Stimulated activated CD4-positive, alpha-beta T cell treated with anti-CD3 and anti-CD28 coated beads, TNF-alpha, amount 100 ng/mL, for 48 hours (primary cell): ENCODE measurements at regions not wholly inside any gene's neighbourhood (a gene's known extent, or its start where the extent isn't known, plus 50 kb on each side); places are given as distances from the start of the nearest gene placed in this dataset.
"Not testable (repeated sequence)": the region's sequence is repeated elsewhere in the genome, so short reads cannot be mapped to it uniquely, and the experiment has no call there.

Experiments used
- DNase-seq, 3 donors: peaks; one replicate each; pipeline ENCODE4 v3.0.0-alpha.2; 2020; ENCODE audit warnings: low read depth in 3 of 3

DNA sequence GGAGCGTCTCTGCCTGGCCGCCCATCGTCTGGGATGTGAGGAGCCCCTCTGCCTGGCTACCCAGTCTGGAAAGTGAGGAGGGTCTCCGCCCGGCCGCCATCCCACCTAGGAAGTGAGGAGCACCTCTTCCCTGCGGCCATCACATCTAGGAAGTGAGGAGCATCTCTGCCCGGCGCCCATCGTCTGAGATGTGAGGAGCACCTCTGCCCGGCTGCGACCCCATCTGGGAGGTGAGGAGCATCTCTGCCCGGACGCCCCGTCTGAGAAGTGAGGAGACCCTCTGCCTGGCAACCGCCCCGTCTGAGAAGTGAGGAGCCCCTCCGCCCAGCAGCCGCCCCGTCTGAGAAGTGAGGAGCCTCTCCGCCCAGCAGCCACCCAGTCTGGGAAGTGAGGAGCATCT lies 84.5 kb downstream of the IDS start:
- not testable (repeated sequence) for DNase-seq

DNA sequence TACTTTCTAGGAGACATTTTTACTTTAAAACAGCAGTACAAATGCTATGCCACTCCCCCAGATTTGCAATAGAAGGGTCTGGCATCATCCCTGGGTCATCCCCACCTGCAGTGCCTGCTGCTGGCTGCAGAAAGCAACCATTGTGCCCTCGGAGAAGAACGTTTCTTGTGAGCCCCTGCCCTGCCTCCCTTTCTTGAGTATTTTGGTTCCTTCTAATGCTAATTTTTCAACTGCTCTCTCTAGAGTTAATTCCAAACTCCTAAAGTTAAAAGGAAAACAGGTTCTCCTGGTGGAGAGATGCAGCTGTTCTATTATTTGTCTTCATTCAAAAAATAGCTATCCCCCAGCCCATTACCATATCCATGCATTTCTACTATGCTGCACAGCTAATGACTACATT lies 107.1 kb downstream of the IDS start:
- DNase-seq: no peak

DNA sequence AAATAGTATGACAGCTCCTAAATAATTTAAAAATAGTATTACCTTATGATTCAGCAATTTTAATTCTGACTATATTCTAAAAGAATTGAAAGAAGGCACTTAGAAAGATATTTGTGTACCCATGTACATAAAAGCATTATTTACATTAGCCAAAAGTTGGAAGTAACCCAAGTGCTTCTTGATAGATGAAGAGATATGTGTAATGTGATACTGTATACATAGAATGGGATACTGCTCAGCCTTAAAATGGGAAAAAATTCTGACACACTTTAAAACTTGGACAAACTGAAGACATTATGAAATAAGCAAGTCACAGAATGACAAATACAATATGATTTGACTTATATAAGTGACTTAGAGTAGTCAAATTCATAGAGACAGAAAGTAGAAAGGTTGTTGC lies 112.2 kb downstream of the IDS start:
- no peak for DNase-seq

DNA sequence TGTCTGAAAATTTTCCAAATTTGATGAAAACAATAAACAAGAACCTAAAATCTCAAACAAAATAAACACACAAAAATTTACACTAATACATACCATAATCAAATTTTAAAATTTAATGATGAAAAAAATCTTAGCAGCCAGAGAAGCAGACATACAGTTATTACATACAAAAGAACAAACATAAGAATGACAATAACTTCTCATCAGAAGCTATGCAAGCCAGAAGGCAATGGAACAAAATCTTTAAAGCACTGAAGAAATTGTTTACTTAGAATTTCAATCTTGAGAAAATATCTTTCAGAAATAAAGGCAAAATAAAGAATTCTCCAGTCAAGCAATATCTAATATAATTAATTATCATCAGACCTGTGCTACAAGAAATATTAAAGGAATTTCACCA lies 121.3 kb downstream of the IDS start:
- DNase-seq: no peak

DNA sequence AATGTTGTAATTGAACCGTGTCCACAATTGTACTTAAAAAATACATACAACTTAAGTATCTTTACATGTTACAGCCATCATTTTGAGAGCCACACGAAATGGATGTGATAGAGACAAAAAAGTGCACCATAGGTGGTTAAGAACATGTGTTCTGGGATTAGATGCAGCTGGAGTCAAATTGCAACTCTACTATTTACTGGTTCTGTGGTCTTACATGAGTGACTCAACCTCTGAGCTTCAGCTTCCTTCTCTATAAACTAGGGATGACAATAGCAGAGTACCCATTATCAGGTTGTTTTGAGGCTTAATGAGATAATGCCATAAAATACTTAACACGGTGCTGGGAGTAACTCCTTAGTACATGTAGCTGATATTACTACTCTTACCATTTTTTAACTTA lies 130.4 kb downstream of the IDS start:
- no peak for DNase-seq

DNA sequence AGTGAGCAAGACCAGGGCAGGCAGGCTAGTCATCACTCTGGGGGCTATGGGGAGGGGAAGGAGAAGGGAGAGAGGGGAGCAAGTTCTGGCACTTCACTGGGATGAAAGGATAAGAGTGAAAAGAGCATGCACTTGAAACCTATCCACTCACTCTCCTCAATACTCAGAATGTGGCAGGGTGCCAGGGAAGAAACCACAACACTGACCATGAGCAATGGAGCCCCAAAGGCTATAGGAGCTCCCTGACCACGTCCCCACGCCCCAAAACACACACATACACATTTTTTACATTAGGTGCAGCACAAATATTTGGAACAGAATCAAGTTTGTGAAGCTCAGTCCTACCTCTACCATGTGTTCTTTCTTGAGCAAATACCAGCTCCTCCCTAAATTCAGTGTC lies 132.2 kb downstream of the IDS start:
- DNase-seq: no peak

DNA sequence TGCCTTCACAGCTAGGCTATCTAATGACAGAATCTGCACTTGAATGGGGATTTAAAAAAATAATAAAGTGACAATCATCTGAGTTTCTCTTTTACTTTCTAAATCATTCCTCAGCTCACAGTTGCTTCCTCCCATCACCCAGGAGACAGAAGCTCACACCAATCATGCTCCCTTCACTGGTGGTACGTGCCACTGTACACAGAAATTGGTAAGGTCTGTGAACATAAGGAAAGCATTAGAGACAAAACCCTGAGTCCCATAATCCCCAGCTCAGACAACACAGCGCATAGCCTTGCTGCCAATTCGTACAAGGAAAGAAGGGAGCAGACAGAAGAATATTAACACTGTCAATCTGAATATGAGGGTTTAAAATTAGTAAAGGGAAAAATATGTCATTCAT lies 133.1 kb downstream of the IDS start:
- no peak for DNase-seq

DNA sequence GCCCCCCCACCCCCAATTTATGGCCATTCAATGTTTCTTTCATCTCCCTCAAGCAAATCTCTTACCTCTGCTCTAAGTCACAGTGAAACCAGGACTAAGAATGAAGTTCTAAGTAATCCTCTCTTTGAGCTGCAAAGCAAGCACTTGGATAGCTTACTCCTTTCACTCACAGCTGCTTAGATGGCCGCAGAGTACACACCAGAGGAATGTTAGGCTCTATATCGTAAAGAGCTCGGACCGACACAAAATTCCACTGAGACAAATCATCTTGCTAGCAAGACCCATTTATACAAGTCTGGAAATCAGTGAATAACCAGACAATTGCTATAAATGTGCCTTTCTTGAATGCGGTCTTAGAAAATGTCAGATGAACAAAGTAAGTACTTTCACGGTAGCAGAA lies 135.0 kb downstream of the IDS start:
- no peak for DNase-seq

DNA sequence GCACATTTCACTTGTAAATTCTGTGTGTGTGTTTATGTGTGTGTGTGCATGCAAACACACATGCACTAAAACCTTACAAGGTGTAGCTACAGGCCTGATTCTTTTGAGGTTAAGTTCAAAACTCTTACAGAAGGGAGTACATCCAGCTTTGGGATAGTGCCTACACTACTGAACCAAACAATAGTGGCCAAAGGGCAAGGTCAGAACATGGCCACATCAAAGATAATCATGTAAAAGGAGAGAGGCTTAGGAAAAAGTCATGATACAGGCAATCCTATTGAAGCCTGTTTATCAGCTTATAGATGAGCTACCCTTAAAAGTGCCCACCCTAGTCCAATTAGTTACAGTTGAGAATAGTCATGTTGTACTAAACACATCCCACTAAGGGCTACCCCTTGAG lies 139.6 kb downstream of the IDS start:
- DNase-seq: no peak

DNA sequence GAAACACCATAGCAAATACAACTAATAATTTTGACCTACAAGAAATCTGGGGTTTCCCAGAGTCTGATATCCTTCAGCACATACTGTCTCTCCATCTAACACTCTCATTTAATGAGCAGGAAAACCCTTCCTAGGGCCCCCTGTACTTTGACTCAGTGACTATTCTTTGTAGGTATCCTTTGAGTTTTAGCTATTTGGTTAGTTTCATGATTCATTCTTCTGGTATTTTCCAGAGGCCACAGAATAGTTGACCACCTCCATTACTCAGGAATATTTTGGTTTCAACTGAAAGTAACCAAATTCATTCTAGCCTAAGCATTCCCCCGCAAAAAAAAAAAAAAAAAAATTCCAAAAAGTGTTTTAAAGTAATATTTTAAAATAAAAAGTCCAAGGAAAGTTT lies 140.0 kb downstream of the IDS start:
- no peak for DNase-seq

DNA sequence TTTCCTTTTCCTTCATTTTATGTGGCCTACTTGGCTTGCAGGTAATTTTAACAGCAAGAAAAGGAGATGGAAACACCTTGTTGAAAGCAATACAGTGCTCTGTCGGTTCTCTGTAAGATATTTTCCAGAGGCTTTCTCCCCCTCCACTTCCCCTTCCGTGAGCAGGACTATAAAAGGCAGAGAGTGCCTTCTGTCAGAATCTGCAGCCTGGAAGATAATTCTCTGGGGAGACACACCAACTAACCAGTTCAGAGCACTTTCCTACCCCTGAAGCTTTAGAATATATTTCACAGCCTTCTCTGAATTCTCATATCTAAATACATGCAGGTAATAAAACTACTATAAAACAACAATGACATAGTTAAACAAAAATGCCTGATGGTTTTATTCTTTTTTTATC lies 141.1 kb downstream of the IDS start:
- DNase-seq: no peak

DNA sequence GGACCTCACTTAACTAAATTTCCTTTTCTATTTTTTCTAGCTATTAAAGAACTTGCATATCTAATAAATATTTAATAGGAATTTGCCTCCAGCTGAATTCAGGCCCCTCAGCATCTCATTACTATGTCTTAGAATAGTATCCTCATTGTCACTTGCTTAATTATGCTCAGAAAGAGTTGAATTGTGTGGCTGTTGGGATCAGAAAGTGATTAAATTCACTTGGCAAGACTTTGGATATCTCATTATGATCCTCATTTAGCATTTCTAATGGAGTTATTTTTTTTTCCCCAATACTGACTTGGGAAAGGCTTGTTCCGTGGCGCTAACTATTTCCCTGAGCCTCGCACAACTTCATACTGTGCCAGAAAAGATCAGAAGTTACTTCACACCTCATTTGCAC lies 158.8 kb downstream of the IDS start:
- no peak for DNase-seq

DNA sequence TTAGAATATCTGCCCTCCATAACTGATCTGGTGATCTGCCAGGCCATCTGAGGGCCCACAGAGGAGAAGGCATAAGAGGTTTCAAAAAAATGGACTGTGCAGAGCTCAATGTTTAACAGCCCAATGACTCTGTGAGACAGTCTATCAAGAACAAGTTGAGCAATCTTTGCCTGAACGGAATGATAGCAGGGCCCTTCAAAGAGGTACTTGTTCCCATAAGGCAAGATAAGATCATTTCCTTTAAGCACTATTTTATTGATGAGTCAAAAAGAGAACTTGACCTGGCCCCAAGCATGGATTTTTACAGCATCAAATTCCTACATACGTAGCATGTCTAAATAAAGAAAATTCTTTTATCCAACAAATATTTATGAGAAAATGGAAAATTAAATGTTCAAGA lies 182.8 kb downstream of the IDS start:
- no peak for DNase-seq

DNA sequence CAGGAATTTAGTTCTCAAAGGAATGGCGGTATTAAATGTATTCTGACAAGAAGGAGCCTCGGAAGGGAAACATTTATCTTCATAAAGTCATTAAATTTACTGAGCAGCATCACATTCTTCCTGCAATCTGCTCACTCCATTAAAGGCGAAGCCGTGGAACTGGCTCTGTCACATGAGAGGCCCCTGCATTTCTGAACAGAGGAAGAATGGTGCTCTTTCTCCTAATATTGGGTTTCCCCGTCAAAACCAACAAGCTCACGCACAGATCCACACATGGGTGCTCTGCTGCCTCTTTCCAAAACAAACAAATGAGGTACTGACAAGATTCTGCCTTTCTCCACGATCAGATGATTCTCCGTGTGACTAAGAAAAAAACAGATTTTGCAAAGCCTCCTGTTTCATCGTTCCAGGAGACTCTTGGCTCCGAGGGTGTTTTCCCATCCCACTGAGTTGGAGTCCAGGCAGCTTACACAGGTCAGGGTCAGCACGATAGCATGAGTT lies 191.2 kb downstream of the IDS start:
- no peak for DNase-seq

DNA sequence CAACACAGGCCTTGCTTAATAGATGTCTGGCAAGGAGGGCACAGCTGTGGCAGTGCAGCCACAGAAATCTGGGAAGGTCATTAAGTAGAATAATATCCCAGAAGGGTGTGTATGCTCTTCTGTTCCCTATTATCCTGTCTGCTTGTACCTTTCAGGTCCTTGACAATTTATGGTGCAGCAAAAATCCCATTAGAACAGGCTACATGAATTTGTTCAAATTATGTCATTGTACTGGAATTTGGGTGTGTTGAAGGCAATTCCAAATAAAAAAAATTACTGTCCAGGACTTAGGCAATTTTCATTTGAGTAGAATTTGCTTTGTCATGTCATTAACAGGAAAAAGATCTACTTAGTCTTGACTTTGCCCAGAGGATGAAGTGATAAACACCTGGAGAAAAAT lies 192.1 kb downstream of the IDS start:
- no peak for DNase-seq

DNA sequence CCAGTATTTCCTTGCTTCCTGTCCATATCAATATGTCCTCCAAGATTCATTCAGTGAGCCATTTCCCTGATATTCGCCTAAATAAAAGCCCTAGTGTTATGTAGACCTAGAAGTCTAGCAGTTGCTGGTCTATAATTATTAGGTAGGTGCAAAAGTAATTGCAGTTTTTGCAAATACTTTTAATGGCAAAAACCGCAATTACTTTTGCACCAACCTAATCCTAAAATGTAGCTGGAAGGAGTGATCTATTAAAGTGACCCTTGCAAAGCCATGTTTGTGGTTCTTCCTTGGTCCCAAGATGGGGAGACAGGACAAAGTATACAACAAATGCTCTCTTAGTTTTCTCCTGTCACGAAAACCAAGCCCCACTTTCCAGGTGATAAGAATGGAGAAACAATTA lies 193.0 kb downstream of the IDS start:
- no peak for DNase-seq

DNA sequence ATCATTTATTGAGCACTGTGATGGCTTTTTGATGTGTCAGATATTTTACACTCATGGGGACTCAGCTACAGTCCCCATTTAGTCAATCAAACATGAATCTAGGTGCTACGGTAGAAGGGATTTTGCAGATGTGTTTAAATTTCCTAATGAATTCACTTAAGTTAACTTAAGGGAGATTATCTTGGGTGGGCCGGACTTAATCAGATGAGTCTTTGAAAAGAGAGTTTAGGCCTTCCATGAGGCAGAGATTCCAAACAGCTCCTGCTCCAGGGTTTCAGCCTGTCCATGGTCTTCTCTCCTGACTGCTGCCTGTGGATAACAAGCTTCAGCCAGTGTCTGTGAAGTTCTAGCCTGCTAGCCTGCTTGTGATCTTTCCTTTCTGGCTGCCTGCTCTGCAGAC lies 202.4 kb downstream of the IDS start:
- DNase-seq: no peak

DNA sequence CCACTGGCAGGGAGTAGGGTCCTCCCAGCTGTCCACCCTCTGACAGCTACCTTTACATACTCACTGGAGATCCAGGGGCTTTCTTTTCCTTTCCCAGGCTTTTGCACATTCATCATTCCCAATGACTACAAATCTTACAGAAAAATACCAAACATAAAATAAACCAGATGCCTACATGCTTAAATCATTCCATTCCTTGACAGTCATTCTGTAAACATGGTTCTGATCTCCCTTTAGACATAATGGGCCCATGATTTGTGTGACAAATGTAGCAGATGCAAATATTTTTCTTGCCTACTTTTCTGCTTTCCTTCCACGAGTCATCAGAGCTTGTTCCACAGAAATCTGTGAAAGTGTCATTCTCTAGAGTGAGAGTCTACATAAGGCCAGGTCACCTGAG lies 207.0 kb downstream of the IDS start:
- DNase-seq: no peak

DNA sequence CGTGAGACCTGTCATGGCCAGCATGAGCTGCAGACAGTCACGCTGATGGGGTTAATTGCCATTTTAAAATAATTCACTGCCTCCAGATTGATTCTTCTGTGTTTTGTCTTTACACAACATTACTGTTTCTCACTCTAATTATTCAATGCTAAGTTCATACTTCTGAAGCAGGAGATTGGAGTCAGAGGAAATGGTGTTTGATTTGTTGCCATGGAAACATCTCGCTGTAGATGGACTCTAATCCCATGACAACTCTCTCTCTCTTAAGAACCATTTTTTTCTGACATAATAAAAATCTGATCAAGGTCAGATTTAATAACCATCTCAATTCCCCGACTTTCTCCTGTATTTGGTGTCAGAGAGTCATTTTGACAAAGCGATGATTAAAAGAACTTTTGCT lies 209.0 kb downstream of the IDS start:
- DNase-seq: no peak

DNA sequence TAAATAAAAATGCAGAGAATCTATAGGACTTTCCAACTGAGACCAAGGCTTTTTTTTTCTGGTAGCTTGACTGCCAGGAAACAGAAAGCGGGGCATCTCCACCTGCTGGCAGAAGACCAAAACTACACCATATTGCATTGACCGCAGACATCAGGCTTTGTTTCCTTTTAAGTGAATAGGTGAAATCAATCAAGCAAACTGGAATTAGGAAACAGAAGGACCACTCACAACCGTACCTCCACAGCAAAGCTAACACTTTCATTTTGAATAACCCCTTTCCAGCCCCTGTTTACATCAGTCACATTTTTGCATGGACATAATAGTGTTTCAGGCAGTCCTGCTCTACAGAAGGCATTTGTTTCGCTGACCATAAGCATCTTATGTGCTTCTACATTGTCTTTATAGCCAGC lies 218.2 kb downstream of the IDS start:
- peak in 2 of 3 donors; percentile 8 to 20 for DNase-seq

DNA sequence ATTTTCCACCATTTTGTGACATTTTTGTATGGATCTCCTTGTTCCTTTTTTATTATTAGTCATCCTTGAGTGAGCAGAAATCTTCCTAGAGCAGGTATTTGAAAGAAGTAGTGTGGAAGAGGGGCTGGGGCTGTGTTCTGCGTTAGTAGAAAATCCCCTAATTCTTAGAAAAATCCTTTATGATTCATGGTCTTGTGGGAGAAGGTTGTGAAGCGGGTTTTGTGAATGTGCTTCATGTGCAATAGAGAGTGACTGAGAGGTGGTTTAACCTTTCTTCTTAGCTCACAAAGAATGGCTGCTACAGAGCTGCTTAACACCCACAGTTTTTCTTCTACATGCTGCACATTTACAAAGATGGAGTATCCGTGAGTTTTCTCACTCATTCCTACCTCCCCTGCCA lies 220.5 kb downstream of the IDS start:
- DNase-seq: no peak

DNA sequence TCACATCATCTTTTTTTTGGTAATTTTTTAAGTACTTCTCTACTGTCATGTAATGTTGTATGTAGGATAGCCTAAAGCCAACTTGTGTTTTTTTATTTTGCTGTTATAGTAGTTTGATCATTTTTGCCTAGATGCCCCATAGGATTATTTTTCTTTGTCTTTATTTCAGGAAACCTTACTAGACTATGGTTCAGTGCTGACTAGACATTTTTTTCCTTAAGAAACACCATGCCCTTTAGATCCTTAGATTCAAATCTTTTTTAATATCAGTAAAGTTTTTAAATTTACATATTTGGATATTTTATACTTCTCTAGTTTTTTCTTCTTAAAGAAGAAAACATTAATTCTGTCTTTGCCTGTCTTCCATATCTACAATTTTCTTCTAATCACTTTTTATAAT lies 221.3 kb downstream of the IDS start:
- no peak for DNase-seq

DNA sequence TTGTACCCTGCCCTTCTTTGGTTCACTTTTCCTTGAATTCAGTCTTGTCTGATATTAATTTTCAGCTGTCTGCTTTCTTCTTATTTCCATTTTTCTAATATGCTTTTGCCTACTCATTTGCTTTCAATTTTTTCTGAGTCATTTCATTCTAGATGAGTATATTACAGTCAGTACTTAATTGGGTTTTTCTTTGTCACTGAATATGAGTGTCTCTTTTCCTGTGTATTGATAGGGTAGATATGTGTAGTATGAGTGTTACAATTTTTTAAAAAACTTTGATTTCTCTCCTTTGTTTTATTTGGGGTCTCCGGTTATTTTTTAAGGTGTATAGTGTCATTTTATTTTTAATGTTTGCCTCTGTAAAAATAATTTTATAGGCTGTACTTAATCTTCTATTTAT lies 222.2 kb downstream of the IDS start:
- DNase-seq: no peak

DNA sequence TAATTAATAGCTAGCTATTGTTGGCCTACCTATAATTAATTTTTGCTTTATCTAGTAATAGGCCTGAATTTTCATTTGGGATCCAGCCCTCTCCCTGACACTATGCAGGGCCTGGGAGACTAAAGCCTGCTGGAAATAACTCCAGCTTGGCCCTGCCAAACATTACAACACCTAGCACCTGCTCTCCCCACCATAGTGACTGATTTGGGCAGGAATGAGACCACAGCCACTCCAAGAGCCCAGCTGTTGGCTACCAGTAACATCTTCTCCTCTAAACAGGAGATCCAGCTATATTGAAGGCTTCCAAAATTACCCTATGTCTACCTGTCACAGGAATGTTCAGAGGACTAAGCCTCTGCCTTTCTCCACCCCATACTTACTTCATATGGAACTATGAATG lies 225.1 kb downstream of the IDS start:
- no peak for DNase-seq

DNA sequence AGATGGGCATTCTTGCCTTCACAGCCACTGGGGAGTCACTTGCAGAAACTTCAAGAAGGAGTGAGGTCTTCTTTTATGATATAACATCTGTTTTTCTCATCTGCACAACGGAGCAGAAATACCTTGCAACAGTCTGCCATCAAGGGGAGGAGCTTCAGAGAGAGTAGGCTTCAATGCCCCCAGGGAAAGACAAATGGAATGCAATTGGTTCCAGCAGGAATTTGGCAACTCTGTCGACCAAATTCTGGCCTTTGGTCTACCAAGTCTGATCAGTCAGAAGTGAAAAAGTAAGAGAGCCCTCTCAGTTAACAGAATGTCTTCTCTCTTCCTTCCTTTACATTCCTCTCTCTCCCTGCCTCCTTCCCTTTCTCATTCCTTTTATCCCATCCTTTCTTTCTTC lies 229.3 kb downstream of the IDS start:
- DNase-seq: no peak
